K562 (cell line): ENCODE measurements at regions not wholly inside any gene's neighbourhood (a gene's known extent, or its start where the extent isn't known, plus 50 kb on each side); places are given as distances from the start of the nearest gene placed in this dataset.
"Not testable (repeated sequence)": the region's sequence is repeated elsewhere in the genome, so short reads cannot be mapped to it uniquely, and the experiment has no call there.

Experiments
- ATAC-seq: fragments of 200-7000 bp; cut with Tn5 transposase; 3 replicates; pipeline ENCODE4 v1.9.1; 2020; ENCODE audit warnings: moderate library complexity
- BruUV-seq: library from RNA; stranded (reverse); fragments of 400-500 nt; replicated peaks from 2 replicates; lab custom pipeline; 2021; lab: Mats Ljungman, UMichigan
- CTCF ChIA-PET: fragments of 300-600 bp; formaldehyde crosslinking; extraction: SDS; loops from one replicate; lab custom pipeline; 2021; ENCODE audit warnings: low intra/inter-chr PET ratio; lab: Yijun Ruan, JAX
- POLR2A ChIA-PET: fragments of 300-600, 350-650 bp; sonication (Branson Sonifier 250); formaldehyde crosslinking; extraction: SDS; loops from one replicate; lab custom pipeline; 2021; ENCODE audit warnings: antibody characterized with exemption, inconsistent platforms; lab: Yijun Ruan, JAX
- DNase-seq, 4 experiments: peaks; one replicate each; pipeline versions ENCODE4 v3.0.0 to v3.0.0-alpha.2; 2011 to 2018; ENCODE audit warnings: low spot score in 3 of 4, mixed read lengths in 3 of 4; ENCODE audit errors: extremely low read depth in 1 of 4
- FAIRE-seq: peaks from 2 replicates; lab custom pipeline; 2011; peaks lifted over from hg19 to GRCh38; lab: Jason Lieb, UNC
- H2AFZ ChIP-seq: 2 replicates; pipeline ENCODE4 v1.6.0; 2011; ENCODE audit warnings: low read depth, low read length, control low read depth, inconsistent platforms
- H3K27ac ChIP-seq: fragments of 200-600 bp; 3 replicates; pipeline ENCODE4 v1.8.0; 2011; ENCODE audit warnings: low read depth, mild to moderate bottlenecking, control low read depth, inconsistent platforms, low read length, moderate library complexity, mixed read lengths; ENCODE audit errors: extremely low read depth
- H3K27me3 ChIP-seq, 2 experiments: fragments of 300-600 bp in 1 of 2; 2 replicates in 1 of 2; 3 replicates in 1 of 2; pipeline versions ENCODE4 v1.6.0 to v1.8.0; 2011; ENCODE audit warnings: inconsistent platforms in 2 of 2, low read length in 2 of 2, mild to moderate bottlenecking in 1 of 2, mixed read lengths in 1 of 2, moderate library complexity in 1 of 2; ENCODE audit not compliant: control insufficient read depth in 2 of 2, insufficient read depth in 2 of 2
- H3K36me3 ChIP-seq: fragments of 300-600 bp; 3 replicates; pipeline ENCODE4 v1.8.0; 2011; ENCODE audit warnings: mild to moderate bottlenecking, low read length, inconsistent platforms; ENCODE audit not compliant: control insufficient read depth, insufficient read depth
- H3K4me1 ChIP-seq, 2 experiments: fragments of 200-600 bp in 1 of 2; replicated peaks in 1 of 2; 2 replicates in 1 of 2; 3 replicates in 1 of 2; pipeline versions ENCODE4 v1.5.1 to v1.8.0; 2011; ENCODE audit warnings: inconsistent platforms in 2 of 2, low read length in 2 of 2, mild to moderate bottlenecking in 1 of 2, mixed read lengths in 1 of 2, moderate library complexity in 1 of 2; ENCODE audit not compliant: control insufficient read depth in 2 of 2, insufficient read depth in 2 of 2
- H3K4me2 ChIP-seq: 2 replicates; pipeline ENCODE4 v1.6.1; 2011; ENCODE audit warnings: low read length, control low read depth, inconsistent platforms, mixed read lengths; ENCODE audit not compliant: insufficient read depth
- H3K4me3 ChIP-seq: fragments of 200-600 bp; sonication (generic), shearing (Covaris generic); 2 replicates; pipeline ENCODE4 v1.5.1; 2016; ENCODE audit warnings: control low read depth, inconsistent platforms
- H3K79me2 ChIP-seq: fragments of 200-600 bp; 3 replicates; pipeline ENCODE4 v1.8.0; 2011; ENCODE audit warnings: low read length, inconsistent platforms; ENCODE audit not compliant: control insufficient read depth, insufficient read depth
- H3K9ac ChIP-seq, 2 experiments: 2 replicates each; pipeline versions ENCODE4 v1.6.0 to v1.6.1; 2011; ENCODE audit warnings: low read depth in 2 of 2, low read length in 2 of 2, control low read depth in 1 of 2, inconsistent platforms in 1 of 2, mild to moderate bottlenecking in 1 of 2, mixed read lengths in 1 of 2; ENCODE audit not compliant: insufficient read depth in 1 of 2
- H3K9me1 ChIP-seq: one replicate; pipeline ENCODE4 v1.6.0; 2011; ENCODE audit warnings: inconsistent platforms, mild to moderate bottlenecking, low read length, moderate library complexity; ENCODE audit not compliant: control insufficient read depth, insufficient read depth
- H3K9me3 ChIP-seq: replicated peaks from 2 replicates; pipeline ENCODE4 v1.5.1; 2011; ENCODE audit warnings: low read depth, low read length, inconsistent platforms; ENCODE audit not compliant: control insufficient read depth, insufficient read depth
- H4K20me1 ChIP-seq: replicated peaks from 2 replicates; pipeline ENCODE4 v1.6.1; 2011; ENCODE audit warnings: low read length, inconsistent platforms, mixed read lengths; ENCODE audit not compliant: control insufficient read depth, insufficient read depth
- WGBS: fragments of 100-300 bp; shearing (Covaris generic); methylation state at CpG from one replicate; pipeline ENCODE4 v1.1.6; 2016; ENCODE audit warnings: low coverage, mixed read lengths; ENCODE audit not compliant: insufficient coverage; ENCODE audit errors: missing lambda C conversion rate; 5-methylcytosine and 5-hydroxymethylcytosine counted together
- in situ Hi-C: fragments of 300-500 bp; cut with MboI; formaldehyde crosslinking; loops from 4 replicates; pipeline ENCODE4 v1.15.0; 2018; ENCODE audit warnings: inconsistent platforms, mixed read lengths
- intact Hi-C: fragments of 100-400 bp; cut with micrococcal nuclease; formaldehyde crosslinking; loops from 2 replicates; pipeline ENCODE4 v1.14.2; 2022

DNA sequence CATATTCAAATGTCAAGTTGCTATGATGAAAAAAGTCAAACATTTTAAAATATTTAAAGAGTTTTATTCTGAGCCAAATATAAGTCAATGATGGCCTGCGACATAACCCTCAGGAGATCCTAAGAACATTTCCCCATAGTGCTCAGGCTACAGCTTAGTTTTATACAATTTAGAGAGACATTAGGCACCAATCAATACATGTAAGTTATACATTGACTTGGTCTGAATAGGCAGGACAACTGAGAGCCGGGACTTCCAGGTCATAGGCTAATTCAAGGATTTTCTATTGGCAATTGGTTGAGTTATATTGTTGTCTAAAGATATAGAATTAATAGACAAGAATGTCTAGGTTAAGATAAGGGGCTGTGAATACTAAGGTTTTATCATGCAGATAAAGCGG, 64.5 kb downstream of the UGT2B28 start:
- WGBS: no CpG with 5 or more reads among the region's 3 CpGs
- H3K36me3 ChIP-seq, H4K20me1 ChIP-seq, H3K79me2 ChIP-seq, H3K27ac ChIP-seq, DNase-seq, BruUV-seq, intact Hi-C loops, H2AFZ ChIP-seq, H3K9me1 ChIP-seq, FAIRE-seq, H3K9me3 ChIP-seq, H3K4me1 ChIP-seq, H3K27me3 ChIP-seq, H3K9ac ChIP-seq, in situ Hi-C loops, H3K4me2 ChIP-seq, POLR2A ChIA-PET, H3K4me3 ChIP-seq, ATAC-seq, CTCF ChIA-PET: not testable (repeated sequence)

GRCh38 chr4:69348746-69349145, 68.5 kb downstream of the UGT2B28 start:
- ATAC-seq, POLR2A ChIA-PET, H3K4me3 ChIP-seq, BruUV-seq, FAIRE-seq, H3K9me1 ChIP-seq, H2AFZ ChIP-seq, intact Hi-C loops, H3K9ac ChIP-seq, H3K4me2 ChIP-seq, H4K20me1 ChIP-seq, DNase-seq, H3K27ac ChIP-seq, H3K9me3 ChIP-seq, H3K4me1 ChIP-seq, H3K36me3 ChIP-seq, in situ Hi-C loops, CTCF ChIA-PET, H3K27me3 ChIP-seq, H3K79me2 ChIP-seq: not testable (repeated sequence)
- 16% methylated on average over 7 of the region's 10 CpGs for WGBS
